HG03108 (cell line): ENCODE measurements at regions not wholly inside any gene's neighbourhood (a gene's known extent, or its start where the extent isn't known, plus 50 kb on each side); places are given as distances from the start of the nearest gene placed in this dataset.
A peak's percentile ranks its signal among the peaks of the same experiment; 100 is the strongest.

Source experiments
- ATAC-seq: cut with Tn5 transposase; IDR thresholded peaks from one replicate; pipeline ENCODE4 v1.9.1; 2021; ENCODE audit warnings: moderate library complexity; ENCODE audit not compliant: unreplicated experiment

- no peak for ATAC-seq
Measured at GRCh38 chr12:90333939-90334338, 621.0 kb downstream of the CCER1 start.

GRCh38 chr12:90333424-90333823 lies 621.6 kb downstream of the CCER1 start:
- no peak for ATAC-seq

DNA sequence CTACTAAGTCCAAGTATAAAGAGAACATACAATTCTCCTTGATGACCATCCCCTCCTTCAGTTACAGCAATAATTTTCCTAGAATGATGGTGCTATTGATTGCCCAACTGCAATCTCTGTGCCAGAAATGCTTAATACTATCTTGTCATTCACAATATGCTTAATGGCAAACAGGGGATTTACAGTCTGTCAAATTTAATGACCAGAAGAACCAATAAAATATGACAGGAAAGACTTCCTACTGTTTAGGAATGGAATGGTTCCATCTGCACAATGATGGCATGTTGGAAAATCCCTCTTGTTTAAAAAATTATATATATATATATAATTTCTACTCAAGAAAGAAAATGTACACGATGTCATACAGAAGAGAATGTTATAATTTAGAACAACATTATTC lies 623.2 kb downstream of the CCER1 start:
- no peak for ATAC-seq

DNA sequence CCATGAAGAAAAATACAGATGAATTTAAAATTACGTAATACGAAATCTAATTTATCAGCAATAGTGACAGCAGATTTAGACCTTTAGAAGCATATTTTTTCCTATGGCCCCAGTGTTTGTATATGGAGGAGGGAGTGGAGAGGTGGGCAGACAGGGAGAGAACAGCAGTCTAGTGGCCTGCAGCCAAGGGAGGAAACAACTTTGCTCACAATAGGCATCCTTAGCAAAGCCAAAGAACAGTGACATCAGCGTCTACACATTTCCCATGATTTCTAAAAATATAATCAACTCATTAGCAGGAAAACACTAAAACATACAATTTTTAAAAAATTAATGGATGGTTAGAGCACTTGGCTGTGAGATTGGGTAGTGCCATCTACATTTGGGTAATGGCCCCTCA lies 622.6 kb upstream of the ATP2B1 start:
- ATAC-seq = no peak

- ATAC-seq = no peak
Measured at GRCh38 chr12:90327793-90328743, 619.4 kb upstream of the ATP2B1 start.

DNA sequence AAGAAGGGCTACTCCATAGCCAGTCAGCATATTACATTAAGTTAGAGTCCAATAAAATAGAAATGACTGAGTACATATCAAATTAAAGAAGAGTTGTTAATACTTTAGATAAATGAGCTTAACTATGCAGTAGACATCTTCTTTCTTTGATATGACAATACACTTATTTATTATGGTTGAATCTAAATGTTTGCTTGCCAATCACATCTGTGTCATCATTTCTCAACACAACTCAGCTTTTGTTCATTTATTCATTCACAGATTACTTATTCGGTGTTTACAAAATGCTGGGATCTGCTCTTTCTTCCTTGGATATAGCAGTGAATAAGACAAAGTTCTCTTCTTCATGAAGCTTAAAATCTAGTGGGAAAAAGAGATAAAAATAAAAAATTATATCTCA lies 614.6 kb upstream of the ATP2B1 start:
- no peak for ATAC-seq

DNA sequence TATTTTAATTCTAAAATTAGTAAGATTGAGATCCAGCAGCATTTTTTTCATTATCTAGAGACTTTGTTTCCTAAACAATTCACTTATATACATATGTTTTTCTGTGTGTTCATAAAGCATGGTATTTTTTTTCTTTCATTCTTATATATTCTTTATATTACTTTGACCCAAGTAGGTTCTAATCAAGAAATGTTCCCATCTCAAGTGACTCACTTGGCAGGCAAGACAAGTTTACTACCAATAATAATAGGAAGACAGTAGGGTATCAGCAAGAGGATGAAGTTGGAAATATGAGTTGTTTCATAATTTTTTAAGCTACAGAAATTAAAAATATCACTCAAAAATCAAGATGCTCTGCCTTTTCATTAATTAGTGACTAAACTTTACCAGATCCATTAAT lies 613.4 kb upstream of the ATP2B1 start:
- ATAC-seq = no peak

- ATAC-seq = no peak
Measured at GRCh38 chr12:90321369-90321768, 612.7 kb upstream of the ATP2B1 start.

DNA sequence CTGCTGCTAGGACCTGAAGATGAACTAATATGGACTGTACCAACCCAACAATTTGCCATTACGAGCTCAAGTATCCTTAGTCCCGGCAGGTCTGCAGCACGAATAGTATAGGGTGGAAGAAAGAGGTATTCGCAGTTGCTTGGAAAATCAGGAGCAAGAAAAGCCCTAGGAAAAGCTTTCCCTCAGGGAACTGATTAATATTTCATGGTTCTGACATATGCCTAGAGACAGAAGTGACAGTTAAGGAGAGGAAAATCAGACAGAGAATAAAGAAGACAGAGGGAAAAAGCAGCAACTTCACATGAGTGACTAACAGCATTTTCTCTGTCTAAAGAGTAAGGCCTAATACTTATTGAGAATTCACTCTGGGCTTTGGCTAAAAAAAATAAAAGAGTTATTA lies 602.9 kb upstream of the ATP2B1 start:
- ATAC-seq = no peak

GRCh38 chr12:90305379-90305778 lies 596.7 kb upstream of the ATP2B1 start:
- no peak for ATAC-seq

DNA sequence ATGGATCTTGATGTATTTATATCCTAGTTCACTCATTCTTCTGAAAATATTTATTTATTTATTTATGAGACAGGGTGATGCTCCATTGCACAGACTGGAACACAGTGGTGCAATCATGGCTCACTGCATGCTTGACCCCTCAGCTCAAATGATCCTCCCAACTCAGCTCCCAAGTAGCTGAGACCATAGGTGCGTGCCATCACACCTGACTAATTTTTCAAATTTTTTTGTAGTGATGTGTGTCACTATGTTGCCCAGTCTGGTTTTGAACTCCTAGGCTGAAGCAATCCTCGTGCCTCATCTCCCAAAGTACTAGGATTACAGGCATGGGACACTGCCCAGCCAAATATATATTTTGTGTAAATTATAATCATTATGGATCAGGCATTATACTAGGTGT lies 595.6 kb upstream of the ATP2B1 start:
- ATAC-seq = no peak

GRCh38 chr12:90303771-90304170 lies 595.1 kb upstream of the ATP2B1 start:
- ATAC-seq = no peak

- ATAC-seq = no peak
Measured at GRCh38 chr12:90301561-90302133, 593.0 kb upstream of the ATP2B1 start.

- ATAC-seq = no peak
Measured at GRCh38 chr12:90301095-90301494, 592.5 kb upstream of the ATP2B1 start.

DNA sequence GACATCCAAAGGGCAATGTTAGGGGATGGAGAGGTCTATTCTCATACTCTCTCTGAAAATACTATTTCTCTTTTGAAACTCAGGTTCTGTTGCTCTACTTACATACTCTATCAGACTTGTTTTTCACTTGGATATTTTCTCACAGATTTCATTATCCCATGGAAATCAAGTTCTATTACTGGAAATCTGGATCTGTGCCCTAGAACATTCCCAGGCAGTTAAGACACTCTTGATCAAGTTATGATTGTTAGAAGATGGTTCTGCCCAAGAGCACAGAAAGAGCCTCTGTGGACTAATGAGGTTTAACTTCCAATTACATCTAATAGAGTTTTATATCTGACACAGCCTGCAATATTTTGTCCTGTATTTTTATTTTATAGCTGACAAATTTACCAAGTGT lies 591.0 kb upstream of the ATP2B1 start:
- ATAC-seq = no peak

GRCh38 chr12:90299121-90299520 lies 590.5 kb upstream of the ATP2B1 start:
- ATAC-seq = peak; percentile 80

GRCh38 chr12:90298289-90298948 lies 589.8 kb upstream of the ATP2B1 start:
- ATAC-seq = no peak

GRCh38 chr12:90295858-90296257 lies 587.2 kb upstream of the ATP2B1 start:
- no peak for ATAC-seq

DNA sequence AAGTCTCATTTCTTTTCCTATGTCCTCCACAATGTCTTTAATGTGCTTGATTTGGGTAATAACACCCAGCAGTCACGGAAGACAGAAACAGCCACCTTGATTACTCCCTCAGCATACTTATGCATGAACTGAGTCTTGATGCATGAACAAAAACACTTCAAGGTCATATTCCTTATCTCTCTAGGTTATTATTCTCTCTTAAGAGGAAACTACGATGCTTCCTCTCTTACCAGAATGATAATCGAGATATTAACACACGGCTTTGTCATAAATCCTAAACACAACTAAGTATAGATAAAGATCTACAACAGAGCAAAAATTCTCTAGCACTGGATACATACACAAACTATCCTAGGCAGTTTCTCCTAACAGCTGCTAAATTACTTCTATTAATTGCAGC lies 583.5 kb upstream of the ATP2B1 start:
- no peak for ATAC-seq

DNA sequence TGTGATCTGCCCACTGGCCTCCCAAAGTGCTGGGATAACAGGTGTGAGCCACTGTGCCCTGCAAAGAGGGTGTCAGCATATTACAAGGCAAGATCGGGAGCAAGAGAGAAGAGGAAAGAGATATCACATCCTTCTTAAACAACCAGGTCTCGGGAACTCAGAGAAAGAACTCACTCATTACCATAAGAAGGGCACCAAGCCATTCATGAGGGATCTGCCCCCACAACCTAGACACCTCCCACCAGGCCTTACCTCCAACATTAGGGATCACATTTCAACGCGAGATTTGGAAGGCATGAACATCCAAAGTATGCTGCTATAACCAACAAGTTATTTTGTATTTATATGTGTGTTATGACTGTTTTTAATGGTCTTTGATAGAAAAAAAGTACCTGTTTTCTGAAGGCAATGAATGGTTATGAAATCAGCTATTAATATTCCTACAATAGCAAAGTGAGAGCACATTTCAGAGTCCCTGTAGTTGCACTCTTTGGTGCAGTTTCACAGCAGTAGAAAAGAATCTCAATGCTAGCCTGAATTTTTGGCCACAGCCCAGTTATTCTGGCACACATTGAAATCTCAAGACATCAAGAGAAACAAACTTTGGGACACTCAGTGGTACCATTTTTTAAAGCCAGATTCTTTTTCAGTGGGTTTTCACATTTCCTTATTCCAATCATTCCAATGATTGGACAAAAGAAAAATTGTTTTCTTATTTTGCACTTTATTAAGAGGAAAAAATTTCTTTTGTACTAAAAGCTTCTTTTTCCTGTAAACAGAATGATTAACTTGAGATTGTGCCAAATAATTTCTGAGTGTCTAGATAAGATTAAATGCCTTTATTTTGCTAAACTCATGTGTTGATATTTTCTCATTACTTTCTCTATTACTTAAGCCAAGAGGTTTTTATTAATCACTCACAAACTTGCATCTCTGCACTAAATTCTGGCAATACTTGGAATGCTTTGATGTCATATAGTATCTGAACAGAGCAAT lies 582.6 kb upstream of the ATP2B1 start:
- ATAC-seq = no peak

- ATAC-seq = no peak
Measured at GRCh38 chr12:90287585-90287984, 578.9 kb upstream of the ATP2B1 start.
